ENCODE measurements at regions not wholly inside any gene's neighbourhood (a gene's known extent, or its start where the extent isn't known, plus 50 kb on each side); places are given as distances from the start of the nearest gene placed in this dataset.
"Not testable (repeated sequence)": the region's sequence is repeated elsewhere in the genome, so short reads cannot be mapped to it uniquely, and the experiment has no call there.

- DNase-seq = no peak
These were observed 107.1 kb upstream of the ZNF516 start for GRCh38 chr18:76602191-76602590.

- not testable (repeated sequence) for DNase-seq
These were observed 105.0 kb upstream of the ZNF516 start for GRCh38 chr18:76600076-76600475.

- no peak for DNase-seq
These were observed 99.9 kb upstream of the ZNF516 start for GRCh38 chr18:76594966-76595365.

GRCh38 chr18:76593843-76594242 is 98.8 kb upstream of the ZNF516 start:
- DNase-seq = no peak

GRCh38 chr18:76592981-76593381 is 97.9 kb upstream of the ZNF516 start:
- no peak for DNase-seq

GRCh38 chr18:76592096-76592495 is 97.1 kb upstream of the ZNF516 start:
- DNase-seq = no peak

- no peak for DNase-seq
These were observed 94.8 kb upstream of the ZNF516 start for GRCh38 chr18:76589866-76590265.

GRCh38 chr18:76589316-76589715 is 94.3 kb upstream of the ZNF516 start:
- no peak for DNase-seq

- no peak for DNase-seq
These were observed 93.7 kb upstream of the ZNF516 start for GRCh38 chr18:76588601-76589226.

GRCh38 chr18:76587879-76588271 is 92.8 kb upstream of the ZNF516 start:
- DNase-seq = no peak

- no peak for DNase-seq
These were observed 92.3 kb upstream of the ZNF516 start for GRCh38 chr18:76587147-76587878.

- no peak for DNase-seq
These were observed 89.6 kb upstream of the ZNF516 start for GRCh38 chr18:76584414-76585310.

- DNase-seq = no peak
These were observed 86.2 kb upstream of the ZNF516 start for GRCh38 chr18:76581261-76581660.

- DNase-seq = no peak
These were observed 85.4 kb upstream of the ZNF516 start for GRCh38 chr18:76580288-76580962.

GRCh38 chr18:76579301-76579695 is 84.3 kb upstream of the ZNF516 start:
- no peak for DNase-seq

- no peak for DNase-seq
These were observed 83.7 kb upstream of the ZNF516 start for GRCh38 chr18:76578571-76579300.

GRCh38 chr18:76573325-76574025 is 78.4 kb upstream of the ZNF516 start:
- DNase-seq = no peak

GRCh38 chr18:76572518-76573247 is 77.6 kb upstream of the ZNF516 start:
- no peak for DNase-seq

GRCh38 chr18:76571689-76572088 is 76.6 kb upstream of the ZNF516 start:
- DNase-seq = no peak

- no peak for DNase-seq
These were observed 75.8 kb upstream of the ZNF516 start for GRCh38 chr18:76570856-76571255.

Measured in NCI-H1694 (cell line).